CD4-positive, CD25-positive, alpha-beta regulatory T cell (primary cell): ENCODE measurements at regions not wholly inside any gene's neighbourhood (a gene's known extent, or its start where the extent isn't known, plus 50 kb on each side); places are given as distances from the start of the nearest gene placed in this dataset.
A peak's percentile ranks its signal among the peaks of the same experiment; 100 is the strongest.

Experiments
- ATAC-seq, 2 donors: fragments of 150-1000 bp; cut with Tn5 transposase; one replicate each; pipeline ENCODE4 v1.10.0; 2021; ENCODE audit warnings: low read depth in 2 of 2, moderate number of reproducible peaks in 2 of 2, moderate library complexity in 1 of 2
- DNase-seq, 3 donors: peaks; one replicate each; pipeline versions ENCODE4 v3.0.0 to v3.0.0-alpha.2; 2012 to 2022; ENCODE audit warnings: mixed read lengths in 1 of 3
- H3K27ac ChIP-seq: one replicate; pipeline ENCODE4 v1.7.0; 2013; ENCODE audit warnings: mild to moderate bottlenecking, low read length; ENCODE audit not compliant: insufficient read depth, poor library complexity, severe bottlenecking
- H3K27me3 ChIP-seq: one replicate; pipeline ENCODE4 v1.7.0; 2013; ENCODE audit warnings: low read length; ENCODE audit not compliant: control insufficient read depth, insufficient read depth
- H3K36me3 ChIP-seq: one replicate; pipeline ENCODE4 v1.7.0; 2013; ENCODE audit warnings: mild to moderate bottlenecking, low read length, moderate library complexity; ENCODE audit not compliant: control insufficient read depth, insufficient read depth
- H3K4me1 ChIP-seq: 2 replicates; pipeline ENCODE4 v1.7.0; 2013; ENCODE audit warnings: mild to moderate bottlenecking, low read length; ENCODE audit not compliant: insufficient read depth, control insufficient read depth, poor library complexity, severe bottlenecking
- H3K4me3 ChIP-seq: one replicate; pipeline ENCODE4 v1.7.0; 2013; ENCODE audit warnings: low read depth, mild to moderate bottlenecking, low read length, moderate library complexity
- H3K9me3 ChIP-seq, 2 experiments: 1 replicate in 1 of 2; 2 replicates in 1 of 2; pipeline ENCODE4 v1.7.0; 2013; ENCODE audit warnings: low read length in 2 of 2, mild to moderate bottlenecking in 1 of 2, moderate library complexity in 1 of 2; ENCODE audit not compliant: control insufficient read depth in 2 of 2
- H3K27ac Mint-ChIP-seq, 3 donors: one replicate each; pipeline ENCODE4 v1.8.0; 2020 to 2022; ENCODE audit warnings: mild to moderate bottlenecking in 3 of 3, mixed read lengths in 3 of 3, moderate library complexity in 2 of 3
- H3K27me3 Mint-ChIP-seq: one replicate; pipeline ENCODE4 v1.8.0; 2022; ENCODE audit warnings: mild to moderate bottlenecking, mixed read lengths
- H3K36me3 Mint-ChIP-seq: one replicate; pipeline ENCODE4 v1.8.0; 2020; ENCODE audit warnings: mixed read lengths
- H3K4me1 Mint-ChIP-seq, 4 donors: one replicate each; pipeline ENCODE4 v1.8.0; 2020 to 2022; ENCODE audit warnings: mixed read lengths in 4 of 4, mild to moderate bottlenecking in 1 of 4
- H3K4me3 Mint-ChIP-seq, 4 donors: one replicate each; pipeline ENCODE4 v1.8.0; 2020 to 2022; ENCODE audit warnings: mild to moderate bottlenecking in 4 of 4, mixed read lengths in 4 of 4, moderate library complexity in 3 of 4
- H3K9me3 Mint-ChIP-seq, 7 donors: one replicate each; pipeline ENCODE4 v1.8.0; 2020 to 2022; ENCODE audit warnings: mixed read lengths in 7 of 7, mild to moderate bottlenecking in 3 of 7, moderate library complexity in 2 of 7

DNA sequence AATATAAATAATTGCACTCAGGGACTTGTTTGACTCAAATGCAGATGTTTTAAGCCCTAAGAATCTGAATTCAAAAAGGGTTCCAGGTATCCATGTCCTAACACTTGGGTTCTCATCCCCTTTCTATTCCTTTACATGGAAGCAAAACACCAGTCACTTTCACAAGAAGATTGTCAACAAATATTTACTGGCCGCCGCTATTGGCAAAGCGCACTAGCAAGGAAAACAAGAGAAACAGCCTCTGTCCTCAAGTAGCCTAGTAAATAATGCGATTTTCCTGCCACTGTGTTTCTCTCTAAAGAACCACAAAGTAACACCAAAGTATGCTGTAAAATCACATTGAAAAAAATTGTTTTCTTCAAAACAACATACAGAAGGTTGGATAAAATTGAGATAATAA lies 66.7 kb upstream of the EZH2 start:
- ATAC-seq (no peak), DNase-seq (no peak)
- H3K36me3 ChIP-seq, result no peaks in the 10 kb centered on the region
- no peaks in the 10 kb centered on the region for H3K4me1 ChIP-seq
- H3K36me3 Mint-ChIP-seq, result no peaks in the 10 kb centered on the region
- H3K4me3 Mint-ChIP-seq, result no peak overlapping the region
- peaks cover 0 to 7% (median 0%) of the 10 kb centered on the region in 4 donors for H3K4me1 Mint-ChIP-seq
- no peaks in the 10 kb centered on the region for H3K27me3 ChIP-seq
- no peaks in the 10 kb centered on the region for H3K9me3 ChIP-seq
- no peaks in the 10 kb centered on the region for H3K9me3 Mint-ChIP-seq
- no peak overlapping the region for H3K4me3 ChIP-seq
- H3K27ac ChIP-seq, result no peak overlapping the region
- H3K27ac Mint-ChIP-seq, result no peak overlapping the region
- H3K27me3 Mint-ChIP-seq, result peaks cover 4% of the 10 kb centered on the region

DNA sequence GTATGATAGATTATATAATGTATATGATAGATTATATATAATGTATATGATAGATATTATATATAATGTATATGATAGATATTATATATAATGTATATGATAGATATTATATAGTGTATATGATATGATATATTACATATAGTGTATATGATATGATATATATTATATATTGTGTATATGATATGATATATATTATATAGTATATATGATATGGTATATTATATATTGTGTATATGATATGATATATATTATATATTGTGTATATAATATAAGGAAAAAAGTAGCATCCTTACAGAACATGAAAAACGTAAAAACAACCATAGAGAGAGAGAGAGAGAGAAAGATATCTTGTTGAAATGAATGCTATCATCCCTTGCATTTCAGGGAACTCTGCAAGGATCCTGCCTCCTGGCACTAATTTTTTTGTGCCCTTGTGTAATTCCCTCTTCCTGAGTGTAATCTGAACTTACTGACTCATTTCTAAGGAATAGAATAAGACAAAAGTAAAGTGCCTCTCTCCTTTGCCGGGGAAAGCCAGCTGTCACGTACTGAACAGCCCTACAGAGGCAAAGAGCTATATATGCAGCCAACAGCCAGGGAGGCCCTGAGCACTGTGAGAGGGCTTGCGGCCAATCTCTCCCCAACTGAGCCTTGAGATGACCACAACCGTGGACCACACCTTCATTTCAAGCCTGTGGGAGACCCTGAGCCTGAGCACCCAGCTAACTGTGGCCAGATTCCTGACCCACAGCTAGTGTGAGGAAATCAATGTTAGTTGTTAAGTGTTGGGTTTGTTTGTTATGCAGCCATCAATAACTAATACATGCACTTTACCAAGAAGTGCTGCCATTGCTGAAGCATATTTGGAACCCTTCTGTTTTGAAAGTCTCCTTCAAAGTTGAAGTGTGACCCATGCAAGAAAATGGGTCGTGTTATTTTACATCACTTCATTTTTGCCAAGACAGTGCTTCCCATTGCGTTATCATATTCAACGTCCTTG lies 61.1 kb upstream of the EZH2 start:
- Mint-ChIP-seq H3K4me3 (no peak overlapping the region), H3K9me3 (no peaks in the 10 kb centered on the region), H3K4me1 (peaks cover 0 to 12% (median 8%) of the 10 kb centered on the region in 4 donors), H3K36me3 (no peaks in the 10 kb centered on the region), H3K27me3 (peaks cover 11% of the 10 kb centered on the region), H3K27ac (peak overlapping the region in 1 of 3 donors; percentile 47)
- H3K36me3 ChIP-seq, result no peaks in the 10 kb centered on the region
- H3K4me3 ChIP-seq, result no peak overlapping the region
- no peaks in the 10 kb centered on the region for H3K9me3 ChIP-seq
- no peak for ATAC-seq
- no peaks in the 10 kb centered on the region for H3K27me3 ChIP-seq
- no peak for DNase-seq
- peaks cover 13% of the 10 kb centered on the region for H3K4me1 ChIP-seq
- H3K27ac ChIP-seq, result no peak overlapping the region

DNA sequence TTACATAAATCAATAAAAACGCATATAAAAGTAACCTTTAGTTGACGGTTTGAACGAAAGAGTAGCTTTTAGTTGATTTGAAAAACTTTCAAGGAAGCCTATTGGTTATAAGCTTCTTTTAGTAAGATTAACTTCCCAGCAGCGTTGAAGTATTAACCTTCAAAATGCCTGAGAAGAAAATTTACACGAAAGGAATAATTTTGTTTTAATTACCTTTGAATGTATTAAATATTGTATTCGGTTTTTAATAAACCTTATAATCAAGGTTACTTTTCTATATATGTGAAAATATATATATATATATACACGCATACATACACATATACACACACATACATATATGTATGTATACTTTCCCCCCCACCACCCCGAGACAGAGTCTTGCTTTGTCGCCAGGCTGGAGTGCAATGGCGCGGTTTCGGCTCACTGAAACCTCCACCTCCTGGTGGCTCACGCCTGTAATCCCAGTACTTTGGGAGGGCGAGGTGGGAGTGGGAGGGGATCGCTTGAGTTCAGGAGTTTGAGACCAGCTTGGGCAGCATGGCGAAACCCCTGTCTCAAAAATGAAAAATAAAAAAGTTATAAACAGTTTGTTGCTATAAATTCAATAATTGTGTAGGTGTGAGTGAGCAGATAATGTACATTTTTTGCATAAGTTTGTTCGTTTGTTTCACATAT lies 57.6 kb upstream of the EZH2 start:
- Mint-ChIP-seq H3K4me3 (peak overlapping the region; percentile 93 to 100 (median 96)), H3K36me3 (peaks cover 3% of the 10 kb centered on the region), H3K27ac (peak overlapping the region; percentile 98), H3K9me3 (no peaks in the 10 kb centered on the region), H3K4me1 (peaks cover 4 to 22% (median 12%) of the 10 kb centered on the region in 4 donors), H3K27me3 (peaks cover 12% of the 10 kb centered on the region)
- H3K4me3 ChIP-seq, result peak overlapping the region; percentile 99
- peaks cover 17% of the 10 kb centered on the region for H3K4me1 ChIP-seq
- H3K27me3 ChIP-seq, result no peaks in the 10 kb centered on the region
- H3K36me3 ChIP-seq, result no peaks in the 10 kb centered on the region
- DNase-seq, result peak; percentile 53 to 80 (median 71)
- ATAC-seq, result peak; percentile 55 to 63
- peak overlapping the region; percentile 89 for H3K27ac ChIP-seq
- H3K9me3 ChIP-seq, result no peaks in the 10 kb centered on the region

DNA sequence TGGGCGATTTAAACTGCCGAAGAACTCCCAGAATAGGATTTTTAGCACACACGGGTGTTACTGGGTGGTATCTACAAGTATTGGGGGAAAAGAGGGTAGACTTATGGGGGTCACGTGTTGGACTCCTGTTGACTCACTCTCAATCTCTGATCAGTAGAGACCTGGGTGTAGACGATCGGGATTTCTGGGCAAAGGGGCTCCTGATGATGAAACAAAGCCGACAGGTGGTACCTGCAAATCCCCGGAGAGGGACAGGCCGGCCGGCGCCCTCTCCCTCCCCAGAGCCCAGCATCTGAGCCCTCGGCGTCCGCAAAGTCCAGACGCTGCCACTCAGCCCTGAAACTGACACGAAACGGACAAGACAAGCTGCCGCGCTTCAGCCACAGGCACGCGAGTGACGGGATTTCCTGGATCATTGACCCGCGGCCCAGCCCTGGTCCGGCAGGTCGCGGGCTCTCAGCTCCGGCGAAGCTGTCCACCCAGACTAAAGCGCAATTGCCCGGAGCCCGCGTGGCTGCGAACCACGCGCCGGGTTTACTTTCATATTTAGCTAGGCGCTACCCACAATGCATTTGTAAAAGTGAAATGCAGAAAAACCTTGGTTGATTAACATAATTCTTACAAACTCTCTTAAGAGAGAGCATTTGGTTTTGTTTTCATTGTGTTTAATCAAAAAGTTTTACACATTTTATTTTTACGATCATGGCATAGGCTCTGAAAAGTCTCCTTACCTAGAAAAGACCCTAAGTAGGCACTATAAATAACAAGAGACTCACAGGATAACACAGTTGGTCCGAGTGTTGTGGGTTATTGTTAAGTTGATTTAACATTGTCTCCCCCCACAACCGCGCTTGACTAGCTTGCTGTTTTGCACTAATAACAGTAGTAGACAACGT lies 56.9 kb upstream of the EZH2 start:
- Mint-ChIP-seq H3K27me3 (peaks cover 16% of the 10 kb centered on the region), H3K9me3 (no peaks in the 10 kb centered on the region), H3K36me3 (peaks cover 3% of the 10 kb centered on the region), H3K4me3 (peak overlapping the region; percentile 93 to 100 (median 96)), H3K27ac (peak overlapping the region; percentile 98), H3K4me1 (peaks cover 4 to 22% (median 12%) of the 10 kb centered on the region in 4 donors)
- ATAC-seq (peak; percentile 72 to 81), DNase-seq (peak; percentile 63 to 84 (median 83))
- H3K27ac ChIP-seq, result peak overlapping the region; percentile 89
- H3K36me3 ChIP-seq, result no peaks in the 10 kb centered on the region
- H3K4me3 ChIP-seq, result peak overlapping the region; percentile 99
- H3K4me1 ChIP-seq, result peaks cover 17% of the 10 kb centered on the region
- no peaks in the 10 kb centered on the region for H3K9me3 ChIP-seq
- no peaks in the 10 kb centered on the region for H3K27me3 ChIP-seq

DNA sequence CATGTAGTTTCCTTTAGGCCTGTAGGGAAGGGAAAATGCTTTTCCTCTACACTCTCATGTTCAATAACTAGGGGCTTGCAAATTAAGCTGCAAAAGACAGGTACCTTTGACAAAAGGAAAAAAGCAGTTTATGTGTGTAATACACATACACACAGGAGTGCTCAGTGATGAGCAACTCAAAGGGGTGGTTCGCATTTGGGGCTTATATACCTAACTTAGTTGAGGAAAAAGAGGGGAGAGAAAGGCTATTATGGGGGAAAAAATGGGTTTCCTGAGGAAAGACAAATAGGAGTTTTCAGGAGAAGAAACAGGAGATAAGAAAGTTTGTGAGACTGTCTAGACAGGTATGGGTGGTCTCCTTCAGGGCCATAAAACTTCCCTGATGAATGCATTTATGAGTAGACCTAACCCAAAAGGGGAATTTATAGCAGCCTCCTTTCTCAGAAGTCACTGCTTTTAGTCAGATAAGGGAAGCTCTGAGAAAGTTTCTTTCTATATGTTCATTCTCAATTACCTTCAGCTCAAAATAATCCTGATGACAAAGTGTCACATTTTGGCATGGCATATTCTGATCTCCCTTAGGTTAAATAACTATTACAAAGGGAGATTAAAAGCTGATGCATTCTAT lies 55.2 kb upstream of the EZH2 start:
- peaks cover 3% of the 10 kb centered on the region for H3K36me3 Mint-ChIP-seq
- DNase-seq, result peak in 1 of 3 donors; percentile 37
- peak overlapping the region in 2 of 3 donors; percentile 14 to 66 for H3K27ac Mint-ChIP-seq
- Histone ChIP-seq H3K4me3 (no peak overlapping the region), H3K4me1 (peaks cover 17% of the 10 kb centered on the region), H3K27ac (no peak overlapping the region), H3K36me3 (no peaks in the 10 kb centered on the region), H3K9me3 (no peaks in the 10 kb centered on the region), H3K27me3 (no peaks in the 10 kb centered on the region)
- H3K27me3 Mint-ChIP-seq, result peaks cover 16% of the 10 kb centered on the region
- H3K4me3 Mint-ChIP-seq, result peak overlapping the region in 3 of 4 donors; percentile 12 to 60 (median 32)
- no peaks in the 10 kb centered on the region for H3K9me3 Mint-ChIP-seq
- H3K4me1 Mint-ChIP-seq, result peaks cover 4 to 22% (median 13%) of the 10 kb centered on the region in 4 donors
- no peak for ATAC-seq

DNA sequence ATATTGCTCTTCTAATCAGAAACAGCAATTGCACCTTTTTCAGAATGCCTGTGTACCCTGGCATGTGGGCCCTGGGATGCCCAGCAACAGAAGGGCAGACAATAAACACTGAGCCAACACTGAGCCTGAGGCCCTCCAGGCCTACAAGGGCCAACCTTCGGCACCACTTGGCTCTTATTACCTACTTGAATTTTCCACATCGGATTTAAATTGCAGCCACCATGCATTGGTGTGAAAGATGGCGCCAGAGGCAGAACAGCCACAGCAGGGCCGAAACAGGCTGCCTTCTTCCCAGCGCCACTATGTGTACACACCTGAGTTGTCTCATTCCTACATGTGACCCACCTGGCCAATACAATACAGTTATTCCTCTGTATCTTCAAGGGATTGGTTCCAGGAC lies 51.4 kb upstream of the EZH2 start:
- Mint-ChIP-seq H3K27ac (no peak overlapping the region), H3K4me3 (peak overlapping the region in 1 of 4 donors; percentile 56), H3K9me3 (peaks cover 0 to 1% (median 0%) of the 10 kb centered on the region in 7 donors), H3K36me3 (peaks cover 7% of the 10 kb centered on the region), H3K27me3 (peaks cover 5% of the 10 kb centered on the region), H3K4me1 (peaks cover 7 to 20% (median 13%) of the 10 kb centered on the region in 4 donors)
- peaks cover 6% of the 10 kb centered on the region for H3K4me1 ChIP-seq
- H3K4me3 ChIP-seq, result no peak overlapping the region
- ATAC-seq (no peak), DNase-seq (no peak)
- H3K27me3 ChIP-seq, result no peaks in the 10 kb centered on the region
- H3K9me3 ChIP-seq, result no peaks in the 10 kb centered on the region
- no peak overlapping the region for H3K27ac ChIP-seq
- H3K36me3 ChIP-seq, result no peaks in the 10 kb centered on the region
